ENCODE measurements at regions not wholly inside any gene's neighbourhood (a gene's known extent, or its start where the extent isn't known, plus 50 kb on each side); places are given as distances from the start of the nearest gene placed in this dataset.

- Histone ChIP-seq H3K36me3 (ENCODE audit: insufficient read depth, low read length) (no peaks in the 10 kb centered on the region), H3K4me1 (ENCODE audit: insufficient read depth, low read length) (no peaks in the 10 kb centered on the region), H3K9ac (ENCODE audit: low read depth, low read length) (no peak overlapping the region), H3K9me3 (ENCODE audit: control insufficient read depth, insufficient read depth, low read length) (no peaks in the 10 kb centered on the region)
Measured at GRCh38 chr20:51970858-51971257, 168.5 kb upstream of the SALL4 start.

- Histone ChIP-seq H3K4me1 (ENCODE audit: insufficient read depth, low read length) (no peaks in the 10 kb centered on the region), H3K36me3 (ENCODE audit: insufficient read depth, low read length) (no peaks in the 10 kb centered on the region), H3K9ac (ENCODE audit: low read depth, low read length) (no peak overlapping the region), H3K9me3 (ENCODE audit: control insufficient read depth, insufficient read depth, low read length) (no peaks in the 10 kb centered on the region)
Measured at GRCh38 chr20:51969191-51969590, 166.9 kb upstream of the SALL4 start.

GRCh38 chr20:51968151-51968550 is 165.8 kb upstream of the SALL4 start:
- H3K4me1 ChIP-seq (ENCODE audit: insufficient read depth, low read length), result no peaks in the 10 kb centered on the region
- H3K36me3 ChIP-seq (ENCODE audit: insufficient read depth, low read length), result no peaks in the 10 kb centered on the region
- H3K9ac ChIP-seq (ENCODE audit: low read depth, low read length), result no peak overlapping the region
- no peaks in the 10 kb centered on the region for H3K9me3 ChIP-seq (ENCODE audit: control insufficient read depth, insufficient read depth, low read length)

- no peaks in the 10 kb centered on the region for H3K36me3 ChIP-seq (ENCODE audit: insufficient read depth, low read length)
- H3K9me3 ChIP-seq (ENCODE audit: control insufficient read depth, insufficient read depth, low read length), result no peaks in the 10 kb centered on the region
- peaks cover 7% of the 10 kb centered on the region; the same call in 1 of the 2 replicates for H3K4me1 ChIP-seq (ENCODE audit: insufficient read depth, low read length)
- no peak overlapping the region for H3K9ac ChIP-seq (ENCODE audit: low read depth, low read length)
Measured at GRCh38 chr20:51966296-51966971, 164.1 kb upstream of the SALL4 start.

- Histone ChIP-seq H3K4me1 (ENCODE audit: insufficient read depth, low read length) (peaks cover 37% of the 10 kb centered on the region), H3K9me3 (ENCODE audit: control insufficient read depth, insufficient read depth, low read length) (no peaks in the 10 kb centered on the region), H3K36me3 (ENCODE audit: insufficient read depth, low read length) (no peaks in the 10 kb centered on the region), H3K9ac (ENCODE audit: low read depth, low read length) (no peak overlapping the region)
Measured at GRCh38 chr20:51961964-51962761, 159.8 kb upstream of the SALL4 start.

- H3K4me1 ChIP-seq (ENCODE audit: insufficient read depth, low read length), result peaks cover 37% of the 10 kb centered on the region
- no peaks in the 10 kb centered on the region for H3K36me3 ChIP-seq (ENCODE audit: insufficient read depth, low read length)
- H3K9me3 ChIP-seq (ENCODE audit: control insufficient read depth, insufficient read depth, low read length), result no peaks in the 10 kb centered on the region
- no peak overlapping the region for H3K9ac ChIP-seq (ENCODE audit: low read depth, low read length)
Measured at GRCh38 chr20:51960047-51960675, 157.8 kb upstream of the SALL4 start.

GRCh38 chr20:51959066-51959542 is 156.8 kb upstream of the SALL4 start:
- Histone ChIP-seq H3K9ac (ENCODE audit: low read depth, low read length) (no peak overlapping the region), H3K36me3 (ENCODE audit: insufficient read depth, low read length) (no peaks in the 10 kb centered on the region), H3K9me3 (ENCODE audit: control insufficient read depth, insufficient read depth, low read length) (no peaks in the 10 kb centered on the region), H3K4me1 (ENCODE audit: insufficient read depth, low read length) (peaks cover 37% of the 10 kb centered on the region)

GRCh38 chr20:51958099-51959065 is 156.1 kb upstream of the SALL4 start:
- H3K9ac ChIP-seq (ENCODE audit: low read depth, low read length), result no peak overlapping the region; the same call in 1 of the 2 replicates
- peaks cover 37% of the 10 kb centered on the region for H3K4me1 ChIP-seq (ENCODE audit: insufficient read depth, low read length)
- H3K36me3 ChIP-seq (ENCODE audit: insufficient read depth, low read length), result no peaks in the 10 kb centered on the region
- no peaks in the 10 kb centered on the region for H3K9me3 ChIP-seq (ENCODE audit: control insufficient read depth, insufficient read depth, low read length)

- Histone ChIP-seq H3K9me3 (ENCODE audit: control insufficient read depth, insufficient read depth, low read length) (no peaks in the 10 kb centered on the region), H3K4me1 (ENCODE audit: insufficient read depth, low read length) (peaks cover 25% of the 10 kb centered on the region), H3K9ac (ENCODE audit: low read depth, low read length) (no peak overlapping the region), H3K36me3 (ENCODE audit: insufficient read depth, low read length) (no peaks in the 10 kb centered on the region)
Measured at GRCh38 chr20:51955756-51956155, 153.4 kb upstream of the SALL4 start.

- Histone ChIP-seq H3K9ac (ENCODE audit: low read depth, low read length) (no peak overlapping the region), H3K36me3 (ENCODE audit: insufficient read depth, low read length) (no peaks in the 10 kb centered on the region), H3K9me3 (ENCODE audit: control insufficient read depth, insufficient read depth, low read length) (no peaks in the 10 kb centered on the region), H3K4me1 (ENCODE audit: insufficient read depth, low read length) (peaks cover 9% of the 10 kb centered on the region)
Measured at GRCh38 chr20:51953731-51954340, 151.5 kb upstream of the SALL4 start.

GRCh38 chr20:51950926-51951325 is 148.6 kb upstream of the SALL4 start:
- Histone ChIP-seq H3K36me3 (ENCODE audit: insufficient read depth, low read length) (no peaks in the 10 kb centered on the region), H3K9me3 (ENCODE audit: control insufficient read depth, insufficient read depth, low read length) (no peaks in the 10 kb centered on the region)

GRCh38 chr20:51946586-51946985 is 144.3 kb upstream of the SALL4 start:
- H3K9me3 ChIP-seq (ENCODE audit: control insufficient read depth, insufficient read depth, low read length), result no peaks in the 10 kb centered on the region
- H3K4me1 ChIP-seq (ENCODE audit: insufficient read depth, low read length), result no peaks in the 10 kb centered on the region
- H3K36me3 ChIP-seq (ENCODE audit: insufficient read depth, low read length), result no peaks in the 10 kb centered on the region
- no peak overlapping the region for H3K9ac ChIP-seq (ENCODE audit: low read depth, low read length)

More at GRCh38 chr20:51950926-51951325, 148.6 kb upstream of the SALL4 start:
- H3K4me1 ChIP-seq (ENCODE audit: insufficient read depth, low read length), result no peaks in the 10 kb centered on the region
- H3K9ac ChIP-seq (ENCODE audit: low read depth, low read length), result no peak overlapping the region

- no peaks in the 10 kb centered on the region for H3K9me3 ChIP-seq (ENCODE audit: control insufficient read depth, insufficient read depth, low read length)
- no peaks in the 10 kb centered on the region for H3K36me3 ChIP-seq (ENCODE audit: insufficient read depth, low read length)
- no peak overlapping the region for H3K9ac ChIP-seq (ENCODE audit: low read depth, low read length)
- H3K4me1 ChIP-seq (ENCODE audit: insufficient read depth, low read length), result no peaks in the 10 kb centered on the region
Measured at GRCh38 chr20:51945881-51946280, 143.6 kb upstream of the SALL4 start.

Data from ES-I3 (cell line).